T-helper 2 cell treated with Interferon-gamma antibody and Interleukin-4, amounts not matched to agents 5 μg/mL and 100 μg/mL, for 36 hours (primary cell): ENCODE measurements at regions not wholly inside any gene's neighbourhood (a gene's known extent, or its start where the extent isn't known, plus 50 kb on each side); places are given as distances from the start of the nearest gene placed in this dataset.

Experiments used
- DNase-seq: peaks from one replicate; pipeline ENCODE4 v3.0.0; 2021; ENCODE audit warnings: low spot score
- H3K27ac Mint-ChIP-seq: one replicate; pipeline ENCODE4 v1.8.0; 2021; ENCODE audit warnings: mild to moderate bottlenecking, mixed read lengths
- H3K27me3 Mint-ChIP-seq: one replicate; pipeline ENCODE4 v1.8.0; 2021; ENCODE audit warnings: low read depth, mixed read lengths
- H3K36me3 Mint-ChIP-seq: one replicate; pipeline ENCODE4 v1.8.0; 2021; ENCODE audit warnings: low read depth, mixed read lengths
- H3K4me1 Mint-ChIP-seq: one replicate; pipeline ENCODE4 v1.8.0; 2021; ENCODE audit warnings: low read depth, mixed read lengths
- H3K4me3 Mint-ChIP-seq: one replicate; pipeline ENCODE4 v1.8.0; 2022; ENCODE audit warnings: mild to moderate bottlenecking, moderate library complexity, mixed read lengths
- H3K9me3 Mint-ChIP-seq: one replicate; pipeline ENCODE4 v1.8.0; 2021; ENCODE audit warnings: mixed read lengths

DNA sequence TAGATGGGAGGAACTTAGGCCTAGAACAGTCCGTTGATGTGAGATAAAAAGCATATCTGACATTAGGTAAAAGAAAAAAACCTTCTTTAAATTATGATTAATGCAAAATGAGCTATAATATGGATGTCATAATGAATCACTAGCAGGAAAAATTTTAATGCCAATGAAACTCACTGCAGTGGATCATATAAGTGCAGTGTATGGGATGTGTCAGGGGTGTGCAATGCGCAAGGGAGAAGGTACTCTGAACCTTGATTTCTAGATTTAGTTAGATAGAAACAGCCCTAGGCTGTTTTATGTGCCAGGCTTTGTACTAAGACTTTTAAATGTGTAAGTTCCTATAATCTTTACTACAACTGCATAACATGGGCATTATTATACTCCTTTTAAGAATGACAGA is 50.4 kb upstream of the NXPH2 start:
- Mint-ChIP-seq H3K9me3 (no peaks in the 10 kb centered on the region), H3K4me1 (no peaks in the 10 kb centered on the region), H3K27ac (no peak overlapping the region)

More for the DNA sequence above, 50.4 kb upstream of the NXPH2 start:
- H3K27me3 Mint-ChIP-seq: peaks cover 4% of the 10 kb centered on the region
- no peaks in the 10 kb centered on the region for H3K36me3 Mint-ChIP-seq
- no peak for DNase-seq
- no peak overlapping the region for H3K4me3 Mint-ChIP-seq
